ENCODE measurements at regions not wholly inside any gene's neighbourhood (a gene's known extent, or its start where the extent isn't known, plus 50 kb on each side); places are given as distances from the start of the nearest gene placed in this dataset.

GRCh38 chr3:187447737-187448136 lies 79.6 kb downstream of the RTP4 start:
- intact Hi-C loops (cut with DNase I, micrococcal nuclease) = no loop called here
- no peaks in the 10 kb centered on the region for H3K36me3 Mint-ChIP-seq (ENCODE audit: low read depth)
- peaks cover 3% of the 10 kb centered on the region for H3K27me3 Mint-ChIP-seq
- no peak overlapping the region for H3K4me3 Mint-ChIP-seq
- ATAC-seq (ENCODE audit: poor library complexity) (no peak), DNase-seq (no peak)
- H3K9me3 Mint-ChIP-seq = no peaks in the 10 kb centered on the region
- TF ChIP-seq CTCF (IDR thresholded peaks at IDR 0.05) = no peak
- Histone ChIP-seq H3K9me3 (ENCODE audit: control insufficient read depth in 1 of 2, insufficient read depth in 1 of 2, low read length in 2 of 2) (no peaks in the 10 kb centered on the region), H3K4me3 (ENCODE audit: low read length) (no peak overlapping the region), H3K36me3 (ENCODE audit: insufficient read depth, low read length) (no peaks in the 10 kb centered on the region), H3K4me1 (ENCODE audit: insufficient read depth, low read length) (no peaks in the 10 kb centered on the region), H3K27me3 (ENCODE audit: control insufficient read depth in 1 of 2, insufficient read depth in 2 of 2, low read length in 2 of 2) (no peaks in the 10 kb centered on the region), H3K27ac (ENCODE audit: low read depth in 1 of 2, low read length in 2 of 2) (no peak overlapping the region)
- ChIA-PET CTCF (no interaction called here), POLR2A (no interaction called here)
- no peaks in the 10 kb centered on the region for H3K4me1 Mint-ChIP-seq (ENCODE audit: low read depth)
- no peak overlapping the region for H3K27ac Mint-ChIP-seq

GRCh38 chr3:187445356-187445755 lies 77.2 kb downstream of the RTP4 start:
- H3K27ac ChIP-seq (ENCODE audit: low read depth in 1 of 2, low read length in 2 of 2) = no peak overlapping the region
- H3K4me1 ChIP-seq (ENCODE audit: insufficient read depth, low read length) = no peaks in the 10 kb centered on the region
- intact Hi-C loops (cut with DNase I, micrococcal nuclease) = no loop called here
- no peaks in the 10 kb centered on the region for H3K4me1 Mint-ChIP-seq (ENCODE audit: low read depth)
- ATAC-seq (ENCODE audit: poor library complexity) (no peak), DNase-seq (no peak)
- ChIA-PET POLR2A (no interaction called here), CTCF (no interaction called here)
- peaks cover 3% of the 10 kb centered on the region for H3K27me3 Mint-ChIP-seq
- no peak overlapping the region for H3K4me3 ChIP-seq (ENCODE audit: low read length)
- H3K4me3 Mint-ChIP-seq = no peak overlapping the region
- no peaks in the 10 kb centered on the region for H3K9me3 ChIP-seq (ENCODE audit: control insufficient read depth in 1 of 2, insufficient read depth in 1 of 2, low read length in 2 of 2)
- no peaks in the 10 kb centered on the region for H3K27me3 ChIP-seq (ENCODE audit: control insufficient read depth in 1 of 2, insufficient read depth in 2 of 2, low read length in 2 of 2)
- H3K9me3 Mint-ChIP-seq = no peaks in the 10 kb centered on the region
- no peaks in the 10 kb centered on the region for H3K36me3 Mint-ChIP-seq (ENCODE audit: low read depth)
- no peak for TF ChIP-seq CTCF (IDR thresholded peaks at IDR 0.05)
- H3K27ac Mint-ChIP-seq = no peak overlapping the region
- no peaks in the 10 kb centered on the region for H3K36me3 ChIP-seq (ENCODE audit: insufficient read depth, low read length)

GRCh38 chr3:187434524-187434923 lies 66.3 kb downstream of the RTP4 start:
- H3K27me3 Mint-ChIP-seq = peaks cover 10% of the 10 kb centered on the region
- H3K27ac Mint-ChIP-seq = no peak overlapping the region
- Histone ChIP-seq H3K27me3 (ENCODE audit: control insufficient read depth in 1 of 2, insufficient read depth in 2 of 2, low read length in 2 of 2) (peaks cover 6 to 15% of the 10 kb centered on the region in 2 experiments), H3K4me1 (ENCODE audit: insufficient read depth, low read length) (no peaks in the 10 kb centered on the region), H3K27ac (ENCODE audit: low read depth in 1 of 2, low read length in 2 of 2) (no peak overlapping the region), H3K4me3 (ENCODE audit: low read length) (no peak overlapping the region), H3K36me3 (ENCODE audit: insufficient read depth, low read length) (no peaks in the 10 kb centered on the region), H3K9me3 (ENCODE audit: control insufficient read depth in 1 of 2, insufficient read depth in 1 of 2, low read length in 2 of 2) (no peaks in the 10 kb centered on the region)
- H3K36me3 Mint-ChIP-seq (ENCODE audit: low read depth) = no peaks in the 10 kb centered on the region
- CTCF ChIA-PET = no interaction called here
- no peak overlapping the region for H3K4me3 Mint-ChIP-seq
- POLR2A ChIA-PET = no interaction called here
- intact Hi-C loops (cut with DNase I, micrococcal nuclease) = no loop called here
- no peak for TF ChIP-seq CTCF (IDR thresholded peaks at IDR 0.05)
- no peaks in the 10 kb centered on the region for H3K4me1 Mint-ChIP-seq (ENCODE audit: low read depth)
- no peaks in the 10 kb centered on the region for H3K9me3 Mint-ChIP-seq
- no peak for DNase-seq
- no peak for ATAC-seq (ENCODE audit: poor library complexity)

Measured in CD4-positive, alpha-beta T cell (primary cell).